PC-3 (cell line): ENCODE measurements at regions not wholly inside any gene's neighbourhood (a gene's known extent, or its start where the extent isn't known, plus 50 kb on each side); places are given as distances from the start of the nearest gene placed in this dataset.

Experiments used
- ATAC-seq: fragments of 200-7000 bp; cut with Tn5 transposase; 2 replicates; pipeline ENCODE4 v1.9.1; 2020; ENCODE audit warnings: mild to moderate bottlenecking, moderate library complexity
- BruUV-seq: library from RNA; stranded (reverse); fragments of 400-500 nt; replicated peaks from 2 replicates; lab custom pipeline; 2021; lab: Mats Ljungman, UMichigan
- CTCF ChIA-PET: fragments of 300-600 bp; sonication (Branson Sonifier 250); formaldehyde crosslinking; loops from one replicate; lab custom pipeline; 2022; ENCODE audit warnings: antibody characterized with exemption; lab: Charles Lee
- POLR2A ChIA-PET: fragments of 300-600 bp; sonication (Branson Sonifier 250); formaldehyde crosslinking; loops from one replicate; lab custom pipeline; 2022; ENCODE audit warnings: antibody characterized with exemption; ENCODE audit not compliant: unreplicated experiment; lab: Charles Lee
- DNase-seq: peaks from one replicate; pipeline ENCODE4 v3.0.0-alpha.2; 2015
- H2AFZ ChIP-seq: fragments of 300-600 bp; sonication (generic); 2 replicates; pipeline ENCODE4 v1.6.0; 2016; ENCODE audit warnings: antibody characterized with exemption, low read length
- H3F3A ChIP-seq: fragments of 300-600 bp; sonication (generic); one replicate; pipeline ENCODE4 v1.6.0; 2017; ENCODE audit warnings: antibody characterized with exemption, low read length, control low read depth, mild to moderate bottlenecking; ENCODE audit not compliant: unreplicated experiment
- H3K27ac ChIP-seq: fragments of 300-600 bp; sonication (generic); 2 replicates; pipeline ENCODE4 v1.5.1; 2016; ENCODE audit warnings: mild to moderate bottlenecking, low read length
- H3K27me3 ChIP-seq: fragments of 300-600 bp; sonication (generic); 2 replicates; pipeline ENCODE4 v1.6.1; 2016; ENCODE audit warnings: low read length, mixed read lengths
- H3K36me3 ChIP-seq: fragments of 300-600 bp; sonication (generic); 2 replicates; pipeline ENCODE4 v1.6.1; 2016; ENCODE audit warnings: low read depth, mixed run types, low read length, mixed read lengths
- H3K4me1 ChIP-seq: fragments of 300-600 bp; sonication (generic); 2 replicates; pipeline ENCODE4 v1.5.1; 2016; ENCODE audit warnings: low read length; ENCODE audit not compliant: insufficient read depth
- H3K4me2 ChIP-seq: fragments of 300-600 bp; sonication (generic); 2 replicates; pipeline ENCODE4 v1.6.0; 2016; ENCODE audit warnings: low read length
- H3K4me3 ChIP-seq: fragments of 300-600 bp; sonication (generic); 2 replicates; pipeline ENCODE4 v1.5.1; 2016; ENCODE audit warnings: mild to moderate bottlenecking, low read length, mixed read lengths
- H3K79me2 ChIP-seq: fragments of 300-600 bp; sonication (generic); 2 replicates; pipeline ENCODE4 v1.6.1; 2017; ENCODE audit warnings: low read length, mixed read lengths
- H3K9ac ChIP-seq: fragments of 300-600 bp; sonication (generic); 2 replicates; pipeline ENCODE4 v1.6.0; 2016; ENCODE audit warnings: mild to moderate bottlenecking, low read length
- H3K9me2 ChIP-seq: fragments of 300-600 bp; sonication (generic); replicated peaks from 2 replicates; pipeline ENCODE4 v1.6.1; 2016; ENCODE audit warnings: mixed run types, low read length, mixed read lengths
- H3K9me3 ChIP-seq: fragments of 300-600 bp; sonication (generic); 2 replicates; pipeline ENCODE4 v1.6.1; 2016; ENCODE audit warnings: low read length, mixed read lengths
- H4K20me1 ChIP-seq: fragments of 300-600 bp; sonication (generic); 2 replicates; pipeline ENCODE4 v1.6.1; 2016; ENCODE audit warnings: low read length, mixed read lengths
- EZH2 ChIP-seq: fragments of 300-600 bp; sonication (generic); IDR thresholded peaks from one replicate; pipeline ENCODE4 v1.6.1; 2017; ENCODE audit warnings: antibody characterized with exemption, mild to moderate bottlenecking, low read length; ENCODE audit not compliant: unreplicated experiment
- EZH2phosphoT487 ChIP-seq: fragments of 300-600 bp; sonication (generic); IDR thresholded peaks from 2 replicates; pipeline ENCODE4 v1.6.1; 2018; ENCODE audit warnings: mild to moderate bottlenecking, antibody characterized with exemption, low read length, borderline replicate concordance
- intact Hi-C: fragments of 100-400 bp; cut with micrococcal nuclease; formaldehyde crosslinking; loops from 2 replicates; pipeline ENCODE4 v1.9.0; 2023
- TF ChIP-seq, protein P1 (sequence below): fragments of 300-600 bp; sonication (generic); conservative IDR thresholded peaks from 2 replicates; pipeline ENCODE4 v1.5.1; 2017; ENCODE audit warnings: antibody characterized with exemption, low read depth, mild to moderate bottlenecking, low read length

DNA sequence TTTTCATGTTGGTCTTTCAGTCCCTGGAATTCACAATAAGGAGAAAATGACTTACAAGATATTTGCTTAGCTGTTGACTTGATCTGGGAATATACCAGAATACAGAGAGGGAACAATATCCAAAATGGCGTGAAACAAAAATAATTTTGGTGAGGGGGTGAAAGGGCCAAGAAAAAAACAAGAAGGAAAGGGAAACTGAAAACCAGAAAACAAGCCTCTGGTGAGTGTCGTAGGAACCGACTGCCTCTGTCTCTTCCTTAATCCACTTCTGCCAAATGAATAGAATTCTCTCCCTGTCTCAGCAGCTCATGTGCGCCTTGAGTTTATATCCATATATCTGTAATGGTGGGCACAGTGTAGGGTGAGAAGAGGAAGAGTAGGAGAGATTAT is 367.6 kb downstream of the ETS1 start:
- Histone ChIP-seq H3K79me2 (no peaks in the 10 kb centered on the region), H4K20me1 (no peaks in the 10 kb centered on the region), H3K4me3 (no peak overlapping the region), H3F3A (no peaks in the 10 kb centered on the region), H3K9me3 (no peaks in the 10 kb centered on the region), H3K4me2 (no peak overlapping the region), H3K27ac (no peak overlapping the region), H3K9me2 (no peaks in the 10 kb centered on the region), H3K27me3 (no peaks in the 10 kb centered on the region), H3K36me3 (no peaks in the 10 kb centered on the region), H3K4me1 (no peaks in the 10 kb centered on the region), H2AFZ (no peak overlapping the region), H3K9ac (no peak overlapping the region)
- ATAC-seq (no peak), DNase-seq (no peak)
- POLR2A ChIA-PET, result interaction anchor here (0.6 kb wide), 1 partner anchor 434 kb away, joined by 6 read pairs; no protein-coding TSS in a partner anchor
- TF ChIP-seq EZH2phosphoT487, result no peak
- TF ChIP-seq, protein P1, sequence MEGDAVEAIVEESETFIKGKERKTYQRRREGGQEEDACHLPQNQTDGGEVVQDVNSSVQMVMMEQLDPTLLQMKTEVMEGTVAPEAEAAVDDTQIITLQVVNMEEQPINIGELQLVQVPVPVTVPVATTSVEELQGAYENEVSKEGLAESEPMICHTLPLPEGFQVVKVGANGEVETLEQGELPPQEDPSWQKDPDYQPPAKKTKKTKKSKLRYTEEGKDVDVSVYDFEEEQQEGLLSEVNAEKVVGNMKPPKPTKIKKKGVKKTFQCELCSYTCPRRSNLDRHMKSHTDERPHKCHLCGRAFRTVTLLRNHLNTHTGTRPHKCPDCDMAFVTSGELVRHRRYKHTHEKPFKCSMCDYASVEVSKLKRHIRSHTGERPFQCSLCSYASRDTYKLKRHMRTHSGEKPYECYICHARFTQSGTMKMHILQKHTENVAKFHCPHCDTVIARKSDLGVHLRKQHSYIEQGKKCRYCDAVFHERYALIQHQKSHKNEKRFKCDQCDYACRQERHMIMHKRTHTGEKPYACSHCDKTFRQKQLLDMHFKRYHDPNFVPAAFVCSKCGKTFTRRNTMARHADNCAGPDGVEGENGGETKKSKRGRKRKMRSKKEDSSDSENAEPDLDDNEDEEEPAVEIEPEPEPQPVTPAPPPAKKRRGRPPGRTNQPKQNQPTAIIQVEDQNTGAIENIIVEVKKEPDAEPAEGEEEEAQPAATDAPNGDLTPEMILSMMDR, result no peak
- no peak for TF ChIP-seq EZH2
- CTCF ChIA-PET, result no interaction called here
- no TSS peak for BruUV-seq
- intact Hi-C loops, result no loop called here

DNA sequence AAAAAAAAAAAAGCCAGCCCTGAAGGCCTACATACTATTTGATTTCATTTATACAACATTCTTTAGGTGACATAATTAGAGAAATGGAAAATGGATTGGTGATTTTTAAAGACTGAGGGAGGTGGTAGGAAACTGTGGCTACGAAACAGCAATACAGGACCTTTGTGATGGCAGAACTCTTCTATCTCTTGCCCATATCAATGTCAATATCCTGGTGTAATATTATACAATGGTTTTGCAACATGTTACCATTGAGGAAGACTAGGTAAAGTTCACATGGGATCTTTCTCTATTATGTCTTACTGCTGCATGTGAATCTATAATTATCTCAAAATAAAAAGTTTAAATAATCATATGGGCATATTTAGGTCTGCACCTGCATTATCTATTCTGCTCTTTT is 371.2 kb downstream of the ETS1 start:
- Histone ChIP-seq H3K4me1 (peaks cover 7% of the 10 kb centered on the region), H3K9ac (no peak overlapping the region), H3K4me2 (no peak overlapping the region), H4K20me1 (no peaks in the 10 kb centered on the region), H3K9me3 (no peaks in the 10 kb centered on the region), H3K27me3 (no peaks in the 10 kb centered on the region), H3K79me2 (no peaks in the 10 kb centered on the region), H3K9me2 (no peaks in the 10 kb centered on the region), H3K27ac (no peak overlapping the region), H2AFZ (no peak overlapping the region), H3F3A (peaks cover 1% of the 10 kb centered on the region), H3K4me3 (no peak overlapping the region), H3K36me3 (no peaks in the 10 kb centered on the region)
- BruUV-seq, result no TSS peak
- CTCF ChIA-PET, result no interaction called here
- intact Hi-C loops, result no loop called here
- no peak for ATAC-seq
- POLR2A ChIA-PET, result no interaction called here
- no peak for DNase-seq
- TF ChIP-seq, protein P1, result no peak
- TF ChIP-seq EZH2phosphoT487, result no peak
- no peak for TF ChIP-seq EZH2

DNA sequence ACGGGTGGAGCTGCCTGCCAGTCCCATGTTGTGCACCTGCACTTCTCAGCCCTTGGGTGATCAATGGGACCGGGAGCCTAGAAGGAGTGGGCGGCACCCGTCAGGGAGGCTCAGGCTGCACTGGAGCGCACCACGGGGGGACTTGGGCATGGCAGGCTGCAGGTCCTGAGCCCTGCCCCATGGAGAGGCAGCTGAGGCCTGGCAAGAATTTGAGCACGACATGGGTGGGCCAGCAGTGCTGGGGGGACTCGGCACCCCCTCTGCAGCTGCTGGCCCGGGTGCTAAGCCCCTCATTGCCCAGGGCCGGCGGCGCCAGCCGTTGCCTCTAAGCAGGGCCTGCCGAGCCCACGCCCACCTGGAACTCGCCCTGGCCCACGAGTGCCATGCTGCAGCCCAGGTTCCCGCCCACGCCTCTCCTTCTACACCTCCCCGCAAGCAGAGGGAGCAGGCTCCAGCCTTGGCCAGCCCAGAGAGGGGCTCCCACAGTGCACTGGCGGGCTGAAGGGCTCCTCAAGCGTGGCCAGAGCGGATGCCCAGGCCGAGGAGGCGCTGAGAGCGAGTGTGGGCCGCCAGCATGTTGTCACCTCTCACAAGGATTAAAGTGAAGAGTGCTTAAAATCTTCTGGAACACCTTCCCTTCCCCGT is 372.0 kb downstream of the ETS1 start:
- no peak for DNase-seq
- H3K4me3 ChIP-seq, result no peak overlapping the region
- POLR2A ChIA-PET, result no interaction called here
- H3K79me2 ChIP-seq, result no peaks in the 10 kb centered on the region
- no peak overlapping the region for H3K9ac ChIP-seq
- TF ChIP-seq EZH2phosphoT487 (no peak), EZH2 (no peak)
- intact Hi-C loops, result no loop called here
- no peaks in the 10 kb centered on the region for H3K36me3 ChIP-seq
- H4K20me1 ChIP-seq, result no peaks in the 10 kb centered on the region
- H3K9me3 ChIP-seq, result no peaks in the 10 kb centered on the region
- CTCF ChIA-PET, result no interaction called here
- H3F3A ChIP-seq, result peaks cover 7% of the 10 kb centered on the region
- no peak overlapping the region for H3K27ac ChIP-seq
- H3K9me2 ChIP-seq, result no peaks in the 10 kb centered on the region
- no peaks in the 10 kb centered on the region for H3K27me3 ChIP-seq
- no peak overlapping the region for H2AFZ ChIP-seq
- no peak overlapping the region for H3K4me2 ChIP-seq
- peaks cover 13% of the 10 kb centered on the region for H3K4me1 ChIP-seq
- BruUV-seq, result no TSS peak
- no peak for ATAC-seq
